ENCODE measurements at regions not wholly inside any gene's neighbourhood (a gene's known extent, or its start where the extent isn't known, plus 50 kb on each side); places are given as distances from the start of the nearest gene placed in this dataset.

GRCh38 chr1:20421441-20421840 lies 64.6 kb downstream of the CAMK2N1 start:
- Histone ChIP-seq H3T11ph (ENCODE audit: low read length) (no peak overlapping the region), H3K4me2 (ENCODE audit: insufficient read depth, insufficient read length, low read length) (no peak overlapping the region), H3K56ac (ENCODE audit: insufficient read length, low read depth, low read length) (no peak overlapping the region), H4K20me1 (ENCODE audit: control insufficient read depth, insufficient read depth, insufficient read length) (no peaks in the 10 kb centered on the region), H2BK20ac (ENCODE audit: low read depth, low read length, poor library complexity, severe bottlenecking) (no peak overlapping the region), H3K9me3 (ENCODE audit: control insufficient read depth, low read depth, low read length) (no peaks in the 10 kb centered on the region), H4K8ac (replicated peaks; ENCODE audit: insufficient read length, low read depth, low read length) (no peak overlapping the region), H2BK5ac (ENCODE audit: insufficient read length, low read length) (no peak overlapping the region), H3K79me2 (ENCODE audit: insufficient read depth, low read length) (no peaks in the 10 kb centered on the region), H3K18ac (ENCODE audit: insufficient read length, low read depth, low read length) (no peak overlapping the region), H3K23ac (ENCODE audit: insufficient read length, low read depth, low read length) (no peak overlapping the region), H3K23me2 (ENCODE audit: insufficient read length, low read depth, low read length, poor library complexity, severe bottlenecking) (no peaks in the 10 kb centered on the region), H3K27me3 (ENCODE audit: insufficient read depth, low read length) (peaks cover 2% of the 10 kb centered on the region; the same call in 1 of the 2 replicates), H3K9ac (ENCODE audit: extremely low read depth, insufficient read length, low read length) (no peak overlapping the region), H3K4me1 (ENCODE audit: insufficient read depth, low read length) (no peaks in the 10 kb centered on the region), H4K5ac (ENCODE audit: insufficient read length, low read depth, low read length) (no peak overlapping the region), H4K91ac (ENCODE audit: insufficient read length, low read depth, low read length) (no peak overlapping the region), H2BK12ac (ENCODE audit: insufficient read length, low read depth, low read length) (no peak overlapping the region), H3K4ac (ENCODE audit: low read depth, low read length) (no peak overlapping the region), H3K14ac (ENCODE audit: insufficient read depth, low read length) (no peak overlapping the region), H2BK120ac (ENCODE audit: low read depth, low read length, poor library complexity, severe bottlenecking) (no peak overlapping the region), H3K27ac (ENCODE audit: insufficient read length, low read depth, low read length) (no peak overlapping the region), H2BK15ac (ENCODE audit: low read depth, low read length) (no peak overlapping the region), H2AK5ac (ENCODE audit: insufficient read length, low read length) (no peak overlapping the region), H3K79me1 (ENCODE audit: insufficient read depth, low read depth, low read length, poor library complexity, severe bottlenecking) (no peaks in the 10 kb centered on the region), H2AFZ (ENCODE audit: low read length) (no peak overlapping the region)
- H3K36me3 Mint-ChIP-seq (ENCODE audit: insufficient read depth in 1 of 3, low read depth in 3 of 3): peaks cover 0 to 5% (median 0%) of the 10 kb centered on the region in 3 experiments; a peak in 2 of 7 replicates
- TF ChIP-seq CTCF (conservative IDR thresholded peaks at IDR 0.05): no peak
- no peak for DNase-seq
- peaks cover 18 to 19% of the 10 kb centered on the region in 2 experiments for H3K9me3 Mint-ChIP-seq
- no peak overlapping the region for H3K4me3 Mint-ChIP-seq
- H3K27me3 Mint-ChIP-seq (ENCODE audit: low read depth): peaks cover 77% of the 10 kb centered on the region
- no peak overlapping the region for H3K27ac Mint-ChIP-seq
- WGBS (ENCODE audit: extremely low coverage, insufficient read length, low lambda C conversion rate): no CpG with 5 or more reads among the region's 2 CpGs
- no peaks in the 10 kb centered on the region for H3K4me1 Mint-ChIP-seq

All from H9 (cell line).